NT2/D1 (cell line): ENCODE measurements at regions not wholly inside any gene's neighbourhood (a gene's known extent, or its start where the extent isn't known, plus 50 kb on each side); places are given as distances from the start of the nearest gene placed in this dataset.

Source experiments
- SUZ12 ChIP-seq: IDR thresholded peaks from 2 replicates; pipeline ENCODE4 v1.6.1; 2011; ENCODE audit not compliant: insufficient read length, insufficient read depth; ENCODE audit errors: extremely low read depth
- YY1 ChIP-seq: IDR thresholded peaks from 2 replicates; pipeline ENCODE4 v1.6.1; 2011; ENCODE audit not compliant: insufficient read length, insufficient read depth
- ZNF274 ChIP-seq: IDR thresholded peaks from 2 replicates; pipeline ENCODE4 v1.6.1; 2011; ENCODE audit warnings: mild to moderate bottlenecking, low read depth, low read length

DNA sequence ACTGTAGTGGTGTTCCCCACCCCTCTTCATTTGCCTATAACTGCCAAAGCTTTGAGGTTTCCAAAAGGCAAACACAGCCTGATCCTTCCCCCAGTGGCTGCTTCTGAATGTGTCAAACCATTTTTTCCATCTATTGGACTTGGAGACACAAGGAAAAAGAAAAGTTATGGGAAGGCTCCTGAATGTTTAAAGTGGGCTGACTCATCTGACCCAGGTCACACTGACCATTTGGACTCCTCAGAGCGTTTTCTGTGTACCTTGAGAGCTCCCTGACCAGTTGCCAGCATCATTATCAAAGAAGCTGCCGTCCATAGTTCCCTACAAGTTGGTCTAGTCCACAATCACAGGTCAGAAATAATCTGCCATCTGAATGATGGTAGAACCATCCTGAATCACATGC is 123.4 kb upstream of the COL3A1 start:
- TF ChIP-seq SUZ12 (no peak), YY1 (no peak), ZNF274 (no peak)
